SK-N-SH (cell line): ENCODE measurements at regions not wholly inside any gene's neighbourhood (a gene's known extent, or its start where the extent isn't known, plus 50 kb on each side); places are given as distances from the start of the nearest gene placed in this dataset.

Experiments
- CTCF ChIA-PET: fragments of 300-600, 350-600 bp; formaldehyde crosslinking; extraction: SDS; loops from one replicate; lab custom pipeline; 2021; lab: Yijun Ruan, JAX
- POLR2A ChIA-PET: fragments of 350-600 bp; sonication (Branson Sonifier 250); formaldehyde crosslinking; extraction: SDS; loops from one replicate; lab custom pipeline; 2020; ENCODE audit warnings: antibody characterized with exemption, inconsistent platforms; lab: Yijun Ruan, JAX
- DNase-seq: peaks from one replicate; pipeline ENCODE4 v3.0.0; 2012
- H2AFZ ChIP-seq: fragments of 200-600 bp; sonication (generic); 2 replicates; pipeline ENCODE4 v1.8.1; 2016; ENCODE audit warnings: antibody characterized with exemption, mild to moderate bottlenecking, low read depth
- H3F3A ChIP-seq: fragments of 200-600 bp; sonication (generic); replicated peaks from 2 replicates; pipeline ENCODE3; 2016; ENCODE audit warnings: antibody characterized with exemption, mild to moderate bottlenecking; ENCODE audit not compliant: insufficient read depth
- H3K27ac ChIP-seq, 2 experiments: fragments of 200-500 bp in 1 of 2; fragments of 200-600 bp in 1 of 2; sonication (Bioruptor generic) in 1 of 2; sonication (generic), shearing (Covaris generic) in 1 of 2; 2 replicates each; pipeline versions ENCODE4 v1.5.1 to v1.6.1; 2014 to 2016; ENCODE audit warnings: low read depth in 2 of 2, inconsistent platforms in 1 of 2, low read length in 1 of 2, mild to moderate bottlenecking in 1 of 2, mixed read lengths in 1 of 2
- H3K27me3 ChIP-seq: fragments of 200-600 bp; sonication (generic), shearing (Covaris generic); 2 replicates; pipeline ENCODE4 v1.6.1; 2016; ENCODE audit warnings: mixed run types; ENCODE audit not compliant: insufficient read depth
- H3K36me3 ChIP-seq, 2 experiments: fragments of 200-500 bp in 1 of 2; fragments of 200-600 bp in 1 of 2; sonication (Bioruptor generic) in 1 of 2; sonication (generic) in 1 of 2; replicated peaks in 1 of 2; 2 replicates each; pipeline versions ENCODE3 to v1.5.1; 2014 to 2016; ENCODE audit warnings: low read length in 1 of 2, mild to moderate bottlenecking in 1 of 2; ENCODE audit not compliant: insufficient read depth in 2 of 2, control insufficient read depth in 1 of 2
- H3K4me1 ChIP-seq, 2 experiments: fragments of 200-500 bp in 1 of 2; fragments of 200-600 bp in 1 of 2; sonication (Bioruptor generic) in 1 of 2; sonication (generic), shearing (Covaris generic) in 1 of 2; 2 replicates each; pipeline versions ENCODE4 v1.5.1 to v1.6.1; 2014 to 2016; ENCODE audit warnings: low read depth in 1 of 2, low read length in 1 of 2, mixed run types in 1 of 2; ENCODE audit not compliant: insufficient read depth in 2 of 2, control insufficient read depth in 1 of 2
- H3K4me2 ChIP-seq: fragments of 200-600 bp; sonication (generic), shearing (Covaris generic); 2 replicates; pipeline ENCODE4 v1.6.1; 2017; ENCODE audit warnings: mixed run types
- H3K4me3 ChIP-seq, 2 experiments: fragments of 200-500 bp in 1 of 2; fragments of 200-600 bp in 1 of 2; sonication (Bioruptor generic) in 1 of 2; sonication (generic), shearing (Covaris generic) in 1 of 2; 2 replicates each; pipeline versions ENCODE4 v1.5.1 to v1.8.1; 2014 to 2016; ENCODE audit warnings: low read depth in 2 of 2, inconsistent platforms in 1 of 2, low read length in 1 of 2, mild to moderate bottlenecking in 1 of 2, mixed read lengths in 1 of 2, moderate library complexity in 1 of 2
- H3K79me2 ChIP-seq: fragments of 200-600 bp; sonication (generic); 2 replicates; pipeline ENCODE4 v1.8.1; 2017; ENCODE audit warnings: mild to moderate bottlenecking; ENCODE audit not compliant: insufficient read depth
- H3K9ac ChIP-seq: fragments of 200-600 bp; sonication (generic); 2 replicates; pipeline ENCODE4 v1.6.1; 2017; ENCODE audit warnings: mixed run types
- H3K9me2 ChIP-seq: fragments of 200-600 bp; sonication (generic); 2 replicates; pipeline ENCODE4 v1.6.1; 2017; ENCODE audit warnings: mixed run types
- H3K9me3 ChIP-seq: fragments of 200-600 bp; sonication (generic); 2 replicates; pipeline ENCODE4 v1.6.1; 2017; ENCODE audit warnings: mixed run types, mild to moderate bottlenecking, moderate library complexity
- H4K20me1 ChIP-seq: fragments of 200-600 bp; sonication (generic); 2 replicates; pipeline ENCODE4 v1.6.1; 2017; ENCODE audit warnings: mild to moderate bottlenecking, mixed run types; ENCODE audit not compliant: insufficient read depth
- CHD2 ChIP-seq: fragments of 150-350 bp; IDR thresholded peaks from 2 replicates; pipeline ENCODE4 v1.6.1; 2018; ENCODE audit warnings: low read length; ENCODE audit not compliant: partially characterized antibody
- ELF1 ChIP-seq: IDR thresholded peaks from 2 replicates; pipeline ENCODE4 v1.4.0; 2012
- EZH2phosphoT487 ChIP-seq: fragments of 200-600 bp; sonication (generic); IDR thresholded peaks from 2 replicates; pipeline ENCODE4 v1.6.1; 2017; ENCODE audit warnings: low read depth, mixed run types, mild to moderate bottlenecking, antibody characterized with exemption, moderate library complexity, borderline replicate concordance
- FOSL2 ChIP-seq: IDR thresholded peaks from 2 replicates; pipeline ENCODE4 v1.4.0; 2012; ENCODE audit warnings: low read depth, mild to moderate bottlenecking, moderate library complexity, borderline replicate concordance
- FOXJ3 ChIP-seq: sonication (generic); formaldehyde crosslinking; IDR thresholded peaks from 2 replicates; pipeline ENCODE4 v1.5.1; 2020; ENCODE audit warnings: mild to moderate bottlenecking, missing genetic modification reagents
- FOXM1 ChIP-seq: IDR thresholded peaks from 2 replicates; pipeline ENCODE4 v1.4.0; 2012; ENCODE audit warnings: low read depth, mild to moderate bottlenecking
- GATA2 ChIP-seq: sonication (generic); formaldehyde crosslinking; IDR thresholded peaks from 2 replicates; pipeline ENCODE4 v1.5.0; 2020; ENCODE audit warnings: mild to moderate bottlenecking, missing genetic modification reagents
- IRF3 ChIP-seq: fragments of 150-350 bp; IDR thresholded peaks from 2 replicates; pipeline ENCODE4 v1.6.1; 2016; ENCODE audit warnings: mild to moderate bottlenecking, low read depth, low read length
- JUND ChIP-seq: IDR thresholded peaks from 2 replicates; pipeline ENCODE4 v1.4.0; 2012
- MAX ChIP-seq: IDR thresholded peaks from 2 replicates; pipeline ENCODE4 v1.4.0; 2012; ENCODE audit warnings: low read depth
- MEF2A ChIP-seq: IDR thresholded peaks from 2 replicates; pipeline ENCODE4 v1.4.0; 2012; ENCODE audit warnings: low read depth, borderline replicate concordance
- MXI1 ChIP-seq: IDR thresholded peaks from 2 replicates; pipeline ENCODE4 v1.6.1; 2012; ENCODE audit warnings: mild to moderate bottlenecking, low read depth, low read length, improper control_type of control experiment
- NFIC ChIP-seq: IDR thresholded peaks from 2 replicates; pipeline ENCODE4 v1.4.0; 2012; ENCODE audit warnings: borderline replicate concordance
- NRF1 ChIP-seq: IDR thresholded peaks from 2 replicates; pipeline ENCODE4 v1.6.1; 2012; ENCODE audit warnings: low read depth, mild to moderate bottlenecking, low read length
- POLR2AphosphoS5 ChIP-seq: IDR thresholded peaks from 2 replicates; pipeline ENCODE4 v1.6.1; 2012; ENCODE audit warnings: low read depth, low read length
- RAD21 ChIP-seq: IDR thresholded peaks from 2 replicates; pipeline ENCODE4 v1.6.1; 2012; ENCODE audit warnings: mild to moderate bottlenecking, low read length
- RCOR1 ChIP-seq: fragments of 150-350 bp; IDR thresholded peaks from 2 replicates; pipeline ENCODE4 v1.6.1; 2017; ENCODE audit warnings: antibody characterized with exemption, low read length
- RFX5 ChIP-seq: IDR thresholded peaks from 2 replicates; pipeline ENCODE4 v1.6.1; 2012; ENCODE audit warnings: mild to moderate bottlenecking, improper control_type of control experiment, low read length
- SIN3A ChIP-seq: IDR thresholded peaks from 2 replicates; pipeline ENCODE4 v1.6.1; 2012; ENCODE audit warnings: low read depth, mild to moderate bottlenecking, low read length, moderate library complexity, borderline replicate concordance
- SMC3 ChIP-seq: IDR thresholded peaks from 2 replicates; pipeline ENCODE4 v1.6.1; 2012; ENCODE audit warnings: low read depth, low read length, improper control_type of control experiment
- TAF1 ChIP-seq: IDR thresholded peaks from 2 replicates; pipeline ENCODE4 v1.6.1; 2012; ENCODE audit warnings: low read depth, mild to moderate bottlenecking, low read length, moderate library complexity, borderline replicate concordance
- TEAD4 ChIP-seq: IDR thresholded peaks from 2 replicates; pipeline ENCODE4 v1.4.0; 2012; ENCODE audit warnings: mild to moderate bottlenecking, borderline replicate concordance; ENCODE audit not compliant: insufficient read depth
- YY1 ChIP-seq: IDR thresholded peaks from 2 replicates; pipeline ENCODE4 v1.4.0; 2012; ENCODE audit warnings: low read depth, mild to moderate bottlenecking
- ZBTB33 ChIP-seq: IDR thresholded peaks from 2 replicates; pipeline ENCODE4 v1.4.0; 2012; ENCODE audit warnings: low read depth, borderline replicate concordance
- WGBS: methylation state at CpG from one replicate; pipeline ENCODE4 v1.1.6; 2017; ENCODE audit warnings: low lambda C conversion rate; 5-methylcytosine and 5-hydroxymethylcytosine counted together

GRCh38 chr18:44033144-44033701, 647.5 kb upstream of the SETBP1 start:
- DNase-seq, result no peak
- CTCF ChIA-PET, result no interaction called here

GRCh38 chr18:44035554-44035953, 645.1 kb upstream of the SETBP1 start:
- WGBS, result 72% methylated on average over 2 of the region's 2 CpGs
- no peaks in the 10 kb centered on the region for H3K79me2 ChIP-seq
- POLR2A ChIA-PET, result no interaction called here
- H3K9ac ChIP-seq, result no peak overlapping the region
- no peak overlapping the region for H3K4me2 ChIP-seq
- H4K20me1 ChIP-seq, result no peaks in the 10 kb centered on the region
- H3K36me3 ChIP-seq, result no peaks in the 10 kb centered on the region
- no peaks in the 10 kb centered on the region for H3K9me3 ChIP-seq
- no peaks in the 10 kb centered on the region for H3K27me3 ChIP-seq
- no peaks in the 10 kb centered on the region for H3K4me1 ChIP-seq
- no peak overlapping the region for H3K27ac ChIP-seq
- H3F3A ChIP-seq, result no peaks in the 10 kb centered on the region
- no peak for DNase-seq
- CTCF ChIA-PET, result no interaction called here
- H3K4me3 ChIP-seq, result no peak overlapping the region
- 0 out of 2 replicates have a peak, but pooled peaks cover 3% of the 10 kb centered on the region for H3K9me2 ChIP-seq
- H2AFZ ChIP-seq, result no peak overlapping the region
- TF ChIP-seq TEAD4, result no peak
- TF ChIP-seq RAD21, result no peak
- no peak for TF ChIP-seq YY1
- no peak for TF ChIP-seq RFX5
- TF ChIP-seq MAX, result no peak
- no peak for TF ChIP-seq GATA2 (CRISPR knock-in tag)
- TF ChIP-seq ZBTB33, result no peak
- no peak for TF ChIP-seq EZH2phosphoT487
- no peak for TF ChIP-seq MXI1
- TF ChIP-seq NRF1, result no peak
- no peak for TF ChIP-seq MEF2A
- no peak for TF ChIP-seq SMC3
- TF ChIP-seq IRF3, result no peak
- no peak for TF ChIP-seq CHD2
- TF ChIP-seq FOSL2, result no peak

More at GRCh38 chr18:44033144-44033701, 647.5 kb upstream of the SETBP1 start:
- Histone ChIP-seq H3K36me3 (no peaks in the 10 kb centered on the region), H3K4me2 (no peak overlapping the region), H3K27me3 (no peaks in the 10 kb centered on the region), H3K27ac (no peak overlapping the region), H2AFZ (no peak overlapping the region), H3K4me1 (no peaks in the 10 kb centered on the region), H3K4me3 (no peak overlapping the region), H4K20me1 (no peaks in the 10 kb centered on the region), H3F3A (no peaks in the 10 kb centered on the region), H3K9me2 (no peaks in the 10 kb centered on the region), H3K9ac (no peak overlapping the region), H3K79me2 (no peaks in the 10 kb centered on the region), H3K9me3 (no peaks in the 10 kb centered on the region)
- POLR2A ChIA-PET, result no interaction called here
- TF ChIP-seq EZH2phosphoT487, result no peak
- no peak for TF ChIP-seq RCOR1
- TF ChIP-seq ELF1, result no peak
- no peak for TF ChIP-seq JUND
- no peak for TF ChIP-seq YY1
- TF ChIP-seq FOXM1, result no peak
- TF ChIP-seq SIN3A, result no peak
- no peak for TF ChIP-seq IRF3
- TF ChIP-seq POLR2AphosphoS5, result no peak
- no peak for TF ChIP-seq MXI1
- TF ChIP-seq TEAD4, result no peak
- no peak for TF ChIP-seq FOXJ3 (CRISPR knock-in tag)
- no peak for TF ChIP-seq NFIC
- no peak for TF ChIP-seq RFX5
- no peak for TF ChIP-seq TAF1
- WGBS, result 75% methylated on average over 3 of the region's 6 CpGs
